NCI-H82 (cell line): ENCODE measurements at regions not wholly inside any gene's neighbourhood (a gene's known extent, or its start where the extent isn't known, plus 50 kb on each side); places are given as distances from the start of the nearest gene placed in this dataset.
"Not testable (repeated sequence)": the region's sequence is repeated elsewhere in the genome, so short reads cannot be mapped to it uniquely, and the experiment has no call there.

ENCODE experiments used
- DNase-seq: peaks from one replicate; lab custom pipeline; 2025; lab: John Stamatoyannopoulos, UW

DNA sequence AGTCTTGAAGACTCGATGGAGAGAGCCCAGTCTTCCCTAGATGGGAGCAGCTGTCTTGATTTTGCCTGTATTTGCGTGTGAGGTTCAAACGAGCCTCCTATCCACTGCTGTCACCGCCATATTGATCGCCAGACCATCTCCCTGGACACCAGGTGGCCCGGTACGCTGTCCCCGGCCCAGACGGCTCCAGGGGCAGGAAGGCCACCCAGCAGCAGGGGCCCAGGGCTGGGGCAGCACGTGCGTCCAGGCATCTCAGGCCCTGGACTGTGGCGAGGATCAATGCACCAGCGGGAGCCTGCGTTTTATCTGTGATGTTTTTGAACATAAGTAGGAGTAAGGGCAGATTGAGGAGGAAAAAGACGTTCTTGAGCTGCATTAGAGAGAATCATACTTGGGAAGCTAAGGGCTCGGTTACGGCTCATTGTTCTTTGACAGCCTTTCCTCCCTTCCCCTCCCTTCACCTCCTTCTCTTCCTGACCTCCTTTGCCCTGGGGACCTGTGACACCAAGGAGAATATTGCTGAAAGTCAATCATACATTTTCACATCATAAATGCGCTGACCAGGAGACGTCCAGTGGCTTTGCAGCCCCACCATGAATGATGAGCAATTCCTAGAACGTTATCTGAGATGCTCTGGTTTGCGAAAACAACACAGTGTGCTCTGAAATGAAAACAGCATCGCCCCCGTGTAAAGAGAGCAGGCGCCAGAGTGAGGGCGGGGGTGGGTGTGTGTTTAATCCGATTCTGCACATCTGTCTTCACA, 711.2 kb upstream of the SALL3 start:
- DNase-seq, result no peak

DNA sequence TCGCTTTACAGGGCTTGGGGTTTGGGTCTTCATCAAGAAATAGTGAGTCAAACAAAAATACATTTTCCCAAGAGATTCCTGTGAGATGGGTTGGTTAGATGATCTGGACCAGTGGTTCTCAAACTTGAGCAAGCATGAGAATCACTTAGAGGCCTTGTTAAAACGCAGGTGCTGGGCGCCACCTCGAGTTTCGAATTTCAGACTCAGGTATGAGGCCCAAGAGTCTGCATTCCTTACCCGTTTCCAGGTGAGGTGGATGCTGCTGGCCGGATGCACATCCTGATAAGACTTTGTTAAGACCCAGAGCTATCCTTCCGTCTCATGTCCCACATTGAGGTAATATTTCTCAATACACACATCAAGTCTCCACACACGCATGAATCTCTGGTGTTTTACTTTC, 707.8 kb upstream of the SALL3 start:
- DNase-seq, result no peak

DNA sequence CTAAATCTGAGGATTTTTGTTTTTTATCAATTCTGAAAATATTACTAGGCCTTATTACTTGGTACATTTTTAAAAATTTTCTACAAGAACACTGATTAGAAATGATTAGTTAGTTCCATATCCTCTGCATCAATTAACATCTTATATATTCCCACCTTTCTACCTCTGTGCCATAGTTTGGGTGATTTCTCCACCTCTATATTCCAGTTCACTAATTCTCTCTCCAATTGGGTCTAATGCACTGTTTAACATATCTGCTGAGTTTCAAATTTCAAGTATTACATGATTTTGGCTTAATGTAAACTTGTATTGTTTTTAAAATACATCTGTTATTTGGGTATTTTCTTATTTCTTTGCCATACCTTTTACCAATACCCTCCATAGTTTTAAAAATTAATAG, 705.7 kb upstream of the SALL3 start:
- DNase-seq, result no peak

DNA sequence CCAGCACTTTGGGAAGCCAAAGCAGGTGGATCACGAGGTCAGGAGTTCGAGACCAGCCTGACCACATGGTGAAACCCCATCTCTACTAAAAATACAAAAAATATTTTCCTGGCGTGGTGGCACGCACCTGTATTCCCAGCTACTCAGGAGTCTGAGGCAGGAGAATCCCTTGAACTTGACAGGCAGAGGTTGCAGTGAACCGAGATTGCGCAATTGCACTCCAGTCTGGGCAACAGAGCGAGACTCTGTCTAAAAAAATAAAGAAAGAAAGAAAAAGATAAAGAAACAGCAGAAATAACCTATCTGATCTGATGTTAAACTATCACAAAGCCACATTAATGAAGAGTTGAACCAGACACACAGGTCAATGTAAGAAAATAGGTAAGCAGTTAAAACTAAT, 696.2 kb upstream of the SALL3 start:
- not testable (repeated sequence) for DNase-seq

DNA sequence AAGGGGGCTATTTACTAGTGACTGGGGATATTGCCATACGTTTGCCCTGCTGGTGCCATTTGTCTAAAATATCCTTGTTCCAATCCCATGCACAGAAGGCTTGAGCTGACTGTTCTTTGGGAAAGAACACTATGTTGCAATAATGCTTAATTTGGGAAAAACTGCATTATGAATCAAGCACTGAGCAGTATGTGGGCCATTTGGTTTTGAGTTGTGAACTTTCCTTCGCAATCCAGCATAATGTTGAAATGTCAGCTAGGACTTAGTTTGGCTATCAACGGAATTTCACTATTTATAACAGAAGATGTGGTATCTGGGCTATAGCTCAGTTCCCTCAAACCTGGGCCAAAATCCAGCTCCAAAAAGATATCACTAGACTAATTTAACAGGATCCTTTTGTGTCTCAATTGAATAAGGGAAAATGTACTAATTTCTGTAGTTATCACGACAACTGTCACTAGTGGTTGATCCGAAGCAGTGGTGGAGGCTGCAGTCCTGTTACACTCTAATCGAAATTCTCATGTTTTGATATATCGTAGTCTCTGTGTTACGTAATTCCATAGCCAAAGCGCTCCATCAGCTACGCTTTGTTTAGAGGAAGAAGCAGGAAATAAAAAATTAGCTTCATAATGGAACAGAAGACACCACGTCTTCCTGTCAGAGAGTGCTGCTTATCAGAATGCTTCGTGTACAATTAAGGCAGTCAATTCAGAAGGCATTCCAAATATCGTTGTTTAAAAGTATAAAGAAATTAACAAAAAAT, 686.8 kb upstream of the SALL3 start:
- DNase-seq, result no peak

DNA sequence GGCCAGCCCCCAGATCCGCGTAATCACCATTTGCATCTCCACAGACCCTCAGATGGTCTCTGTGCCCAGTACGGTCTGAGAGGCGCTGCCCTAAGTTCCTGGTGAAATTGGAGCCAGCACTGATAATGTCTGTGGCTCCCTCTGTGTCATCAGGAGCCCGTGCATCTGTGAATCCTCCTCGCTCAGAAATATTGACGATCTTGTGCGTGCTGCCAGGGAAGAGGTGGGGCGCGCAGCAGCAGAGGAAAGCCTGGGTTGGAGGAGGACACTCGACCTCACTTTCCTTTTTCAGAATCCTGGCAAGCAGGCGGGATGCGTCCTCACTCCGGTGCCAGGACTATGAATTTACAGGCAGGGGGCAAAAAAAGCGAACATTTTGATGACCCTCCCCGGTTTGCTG, 686.1 kb upstream of the SALL3 start:
- no peak for DNase-seq

DNA sequence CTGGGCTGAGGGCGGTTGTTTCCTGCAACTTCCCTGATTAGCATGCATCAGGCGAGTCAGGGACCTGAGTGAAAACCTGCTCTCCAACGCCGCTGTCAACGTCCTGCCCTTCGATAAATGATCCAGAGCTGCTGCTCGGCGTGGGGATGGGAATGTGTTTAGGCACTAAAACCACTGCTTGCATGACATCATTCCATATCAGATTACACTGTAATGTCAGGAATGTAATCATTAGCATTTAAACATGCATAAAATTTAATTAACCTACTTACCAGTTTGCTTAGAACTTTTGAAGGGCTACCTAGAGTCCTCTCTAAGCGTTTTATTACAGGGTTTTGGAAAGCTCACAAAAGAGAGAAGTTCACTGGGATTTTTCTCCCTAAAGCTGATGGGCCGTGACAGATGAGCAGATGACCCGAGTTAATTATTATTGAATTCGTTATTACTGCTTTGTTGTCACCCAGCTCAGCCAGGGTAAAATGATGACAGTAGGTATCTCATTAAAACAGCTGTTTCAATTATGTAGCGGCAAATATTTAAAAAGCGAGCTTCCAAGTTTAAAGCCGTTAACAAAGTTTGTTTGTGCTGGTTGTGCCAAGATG, 685.6 kb upstream of the SALL3 start:
- DNase-seq, result no peak

DNA sequence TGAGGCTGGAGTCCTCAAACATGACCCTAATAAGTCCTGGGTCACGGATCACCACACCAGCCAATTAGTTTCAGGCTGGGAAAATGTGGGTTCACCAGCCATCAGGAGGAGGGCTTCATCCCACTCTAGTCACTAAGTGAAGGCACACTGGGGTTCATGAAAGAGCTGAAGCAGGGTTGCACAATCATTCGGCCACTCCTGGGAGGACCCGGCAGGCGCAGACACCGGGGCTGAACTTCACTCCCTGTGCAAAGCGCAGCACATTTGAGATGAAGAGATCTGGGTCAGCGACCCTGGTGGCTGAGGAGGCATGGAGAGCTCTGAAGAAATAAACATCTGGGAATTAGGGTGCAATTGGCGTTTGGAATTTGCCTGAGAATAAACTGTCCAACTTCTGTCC, 684.4 kb upstream of the SALL3 start:
- DNase-seq, result no peak

DNA sequence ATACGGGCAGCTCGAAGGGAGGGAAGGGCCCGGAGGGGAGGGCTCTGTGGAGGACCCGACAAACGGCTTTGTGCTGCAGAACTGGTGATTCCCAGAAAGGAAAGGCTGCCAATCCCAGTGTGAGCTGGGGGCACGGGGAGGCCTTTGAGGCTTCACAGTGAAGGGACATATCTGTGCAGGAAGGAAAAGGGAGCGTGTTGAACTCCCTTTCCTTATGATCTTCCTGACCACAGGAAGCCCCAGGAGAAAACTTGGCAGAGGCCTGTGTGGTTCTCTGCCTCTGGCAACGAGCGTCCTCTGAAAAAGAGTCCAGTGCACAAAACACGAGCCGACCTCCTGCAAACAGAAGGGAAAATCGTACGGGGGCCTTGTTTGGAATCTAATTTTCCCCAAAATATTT, 683.5 kb upstream of the SALL3 start:
- no peak for DNase-seq

DNA sequence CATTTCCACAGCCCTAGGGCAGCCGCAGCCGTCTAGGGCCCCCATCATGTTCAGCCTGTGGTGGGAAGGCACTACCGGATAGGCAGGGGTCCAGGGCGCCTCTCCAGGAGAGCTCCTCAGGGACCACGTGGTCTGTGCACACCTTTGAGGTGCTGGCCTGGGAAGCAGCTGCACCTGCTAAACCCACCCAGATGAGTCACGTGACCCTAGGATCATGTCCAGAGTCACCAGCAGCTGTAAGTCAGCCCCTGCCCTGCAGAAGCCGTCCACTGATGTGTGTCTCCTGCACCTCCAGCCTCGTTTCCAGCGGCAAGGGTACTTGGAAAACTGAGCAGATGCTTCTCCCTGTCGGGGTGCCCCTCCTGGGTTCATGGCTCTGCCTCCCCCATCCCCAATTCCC, 682.6 kb upstream of the SALL3 start:
- DNase-seq, result no peak

DNA sequence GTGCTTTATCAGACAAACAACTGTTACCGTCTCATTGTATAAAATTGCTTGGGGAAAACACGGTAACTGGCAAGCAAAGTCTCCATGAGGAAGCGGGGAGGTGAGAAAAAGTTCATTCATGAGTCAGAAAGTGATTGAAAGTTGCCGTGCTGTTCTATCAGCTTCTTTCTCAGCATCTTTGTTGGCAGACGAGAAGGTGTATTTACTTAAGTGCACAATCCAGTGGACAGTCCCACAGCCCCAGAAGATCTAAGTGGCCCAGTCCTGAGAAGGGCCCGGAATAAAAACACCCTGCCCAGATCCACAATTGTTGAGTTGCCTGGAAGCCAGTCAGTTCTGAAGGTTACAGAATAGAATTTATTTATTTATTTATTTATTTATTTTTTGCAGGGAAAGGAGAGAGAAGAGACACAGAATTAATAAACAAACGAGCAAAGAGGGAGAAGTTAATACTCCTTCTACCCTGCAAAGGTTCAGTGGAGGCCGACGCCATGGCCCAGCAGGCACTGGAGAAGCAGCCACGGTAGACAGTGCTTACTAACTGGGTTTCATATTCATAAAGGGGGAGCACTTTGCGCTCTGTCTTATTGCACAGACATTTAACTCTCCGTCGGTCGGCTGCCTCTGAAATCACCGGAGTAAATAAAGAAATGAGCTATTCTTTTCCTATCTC, 676.0 kb upstream of the SALL3 start:
- no peak for DNase-seq

DNA sequence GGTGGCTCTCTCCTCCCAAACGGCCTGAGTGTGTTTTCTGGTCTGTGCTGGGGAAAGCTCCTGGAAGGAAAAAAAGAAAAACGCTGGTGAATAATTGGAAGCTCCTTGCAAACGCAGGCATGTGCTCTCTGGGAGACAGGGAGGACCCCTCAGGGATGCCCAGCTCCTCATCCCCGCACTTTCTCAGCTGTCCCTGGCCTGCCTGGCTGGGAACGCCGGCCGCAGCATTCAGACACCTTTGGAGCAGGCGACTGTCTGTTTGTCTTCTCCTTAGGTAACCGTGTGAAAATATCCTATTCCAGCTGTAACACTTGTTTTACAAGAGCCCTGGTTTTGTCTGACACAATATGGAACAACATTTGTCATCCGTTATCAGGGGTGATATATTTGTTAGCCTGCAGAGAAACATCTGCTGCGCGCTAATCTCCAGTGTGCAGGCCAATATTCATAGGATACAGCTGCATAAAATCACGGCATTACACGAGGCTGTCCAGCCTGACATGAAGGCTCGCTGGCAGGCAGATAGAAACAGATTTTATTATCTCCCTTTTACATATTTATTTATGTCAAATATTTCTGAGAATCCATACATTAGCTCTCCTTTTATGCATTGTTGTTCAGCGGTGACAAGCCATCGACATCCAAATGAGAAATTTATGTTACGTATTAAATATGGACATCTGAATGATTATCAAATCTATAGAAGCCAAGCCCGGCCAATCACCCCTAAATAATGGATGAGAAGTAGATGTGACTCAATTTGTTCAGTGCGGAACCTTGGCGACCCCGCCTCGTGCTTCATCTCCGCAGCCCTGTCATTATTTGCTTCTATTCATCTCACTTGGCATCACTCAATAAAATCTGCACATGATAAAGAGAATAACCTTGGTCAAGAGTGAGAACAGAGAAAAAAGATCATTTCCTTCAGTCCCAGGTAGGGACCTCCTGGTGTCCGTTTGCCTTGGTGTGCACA, 675.1 kb upstream of the SALL3 start:
- no peak for DNase-seq

DNA sequence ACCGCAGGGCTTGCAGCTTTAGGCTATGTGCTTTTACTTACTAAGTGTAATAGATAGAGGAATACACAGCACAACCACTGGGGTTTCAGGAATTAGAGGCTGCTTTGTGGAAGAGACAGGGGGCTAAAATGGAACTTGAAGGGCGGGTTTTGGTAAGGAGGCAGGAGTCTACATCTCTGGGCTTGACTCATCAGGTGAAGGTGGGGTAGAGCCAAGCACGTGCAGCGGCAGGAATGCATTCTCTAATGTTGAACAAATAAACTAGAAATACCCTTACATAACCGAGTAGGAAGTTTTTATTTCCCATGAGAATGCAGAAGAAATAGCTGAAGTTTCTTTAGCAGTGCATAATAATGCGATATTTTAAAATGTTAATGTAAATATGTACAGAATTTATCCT, 673.8 kb upstream of the SALL3 start:
- DNase-seq, result no peak

DNA sequence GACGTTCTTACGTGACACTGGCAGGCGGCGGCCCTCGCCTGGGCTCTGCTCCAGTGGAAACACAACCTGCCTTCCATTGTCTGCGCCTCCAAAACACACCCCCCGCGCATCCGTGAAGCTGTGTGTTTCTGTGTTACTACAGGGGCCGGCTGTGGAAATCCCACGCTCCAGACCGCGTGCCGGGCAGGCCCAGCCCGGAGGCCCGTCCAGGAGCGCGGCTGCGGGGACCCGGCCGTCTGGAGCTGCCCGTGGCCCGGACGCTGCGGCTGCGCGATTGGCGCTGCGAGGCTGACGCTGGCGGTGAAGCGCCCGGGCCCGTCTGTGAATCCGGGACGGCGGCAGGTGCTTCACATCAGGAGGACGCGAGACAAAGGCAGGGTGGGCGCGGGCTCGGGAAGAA, 670.3 kb upstream of the SALL3 start:
- DNase-seq, result no peak

DNA sequence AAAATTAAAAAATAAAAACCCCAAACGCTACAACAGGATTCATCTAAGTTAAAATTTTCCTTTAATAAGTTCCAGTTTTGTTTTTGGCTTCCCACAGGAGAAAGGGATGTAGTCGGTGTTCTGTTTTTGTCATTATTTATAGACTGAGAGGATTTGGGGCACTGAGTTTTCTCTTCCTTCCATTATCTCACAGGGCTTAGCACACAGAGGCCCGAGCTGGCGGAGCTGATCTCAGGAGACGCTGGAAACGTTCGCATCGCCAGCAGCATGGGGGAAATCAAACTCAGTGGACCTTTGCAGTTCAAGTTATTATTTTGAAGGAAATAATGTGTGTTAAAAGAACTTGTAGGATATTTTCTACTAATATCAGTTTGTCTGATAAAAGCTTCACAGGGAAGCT, 669.7 kb upstream of the SALL3 start:
- DNase-seq, result no peak

DNA sequence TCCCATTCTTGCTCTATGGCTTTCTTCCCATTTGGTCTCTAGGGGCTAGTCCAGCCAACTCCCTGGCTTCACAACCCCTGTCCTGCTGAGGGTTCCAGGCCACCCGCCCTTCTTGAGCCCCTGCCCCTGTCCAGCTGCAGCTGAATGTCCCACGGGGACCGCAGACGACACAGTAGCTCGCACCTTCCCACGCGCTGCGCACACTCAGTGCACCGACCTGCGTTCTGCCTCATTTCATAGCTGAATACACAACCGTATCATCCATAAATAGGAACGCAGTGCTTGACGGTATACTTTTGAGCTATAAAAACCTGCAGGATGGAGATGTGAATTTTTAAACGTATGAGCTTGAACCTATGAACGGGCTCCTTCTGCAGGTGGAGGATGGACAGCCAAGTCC, 660.4 kb upstream of the SALL3 start:
- DNase-seq, result no peak

DNA sequence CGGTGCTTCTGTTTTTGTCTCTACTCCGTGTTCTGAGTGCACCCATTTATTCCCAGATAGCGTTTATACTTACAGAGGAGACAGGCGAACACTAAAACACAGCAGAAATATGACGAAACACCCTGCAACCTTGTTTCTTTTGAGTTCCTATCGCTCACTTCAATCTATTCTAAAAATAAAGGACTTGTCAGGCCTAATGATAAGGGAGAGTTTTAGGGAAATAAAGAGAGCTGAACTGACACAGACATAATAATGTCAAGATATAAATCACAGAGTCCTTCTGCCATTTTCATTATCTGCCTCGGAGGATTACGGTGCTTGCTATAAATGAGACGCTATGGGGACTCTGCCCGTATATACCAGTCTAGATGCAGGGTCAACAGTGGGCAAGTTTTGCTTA, 659.7 kb upstream of the SALL3 start:
- no peak for DNase-seq

DNA sequence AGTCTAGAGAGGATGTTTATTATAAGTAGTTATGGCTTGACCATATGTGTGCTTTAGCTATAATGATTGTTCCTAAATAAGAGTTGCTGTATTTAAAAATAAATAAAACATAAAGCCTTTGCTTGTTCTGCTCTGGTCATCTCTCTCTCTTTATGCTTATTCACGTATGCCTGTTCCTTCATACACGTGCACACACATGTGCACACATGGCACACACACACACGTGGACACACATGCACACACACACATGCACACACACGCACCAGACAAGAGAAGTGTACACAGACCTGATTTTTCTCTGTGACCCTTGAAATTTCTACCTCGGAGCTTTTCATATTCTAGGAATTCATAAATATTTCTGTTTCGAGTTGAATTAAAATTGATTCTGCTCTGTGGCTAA, 658.2 kb upstream of the SALL3 start:
- no peak for DNase-seq

DNA sequence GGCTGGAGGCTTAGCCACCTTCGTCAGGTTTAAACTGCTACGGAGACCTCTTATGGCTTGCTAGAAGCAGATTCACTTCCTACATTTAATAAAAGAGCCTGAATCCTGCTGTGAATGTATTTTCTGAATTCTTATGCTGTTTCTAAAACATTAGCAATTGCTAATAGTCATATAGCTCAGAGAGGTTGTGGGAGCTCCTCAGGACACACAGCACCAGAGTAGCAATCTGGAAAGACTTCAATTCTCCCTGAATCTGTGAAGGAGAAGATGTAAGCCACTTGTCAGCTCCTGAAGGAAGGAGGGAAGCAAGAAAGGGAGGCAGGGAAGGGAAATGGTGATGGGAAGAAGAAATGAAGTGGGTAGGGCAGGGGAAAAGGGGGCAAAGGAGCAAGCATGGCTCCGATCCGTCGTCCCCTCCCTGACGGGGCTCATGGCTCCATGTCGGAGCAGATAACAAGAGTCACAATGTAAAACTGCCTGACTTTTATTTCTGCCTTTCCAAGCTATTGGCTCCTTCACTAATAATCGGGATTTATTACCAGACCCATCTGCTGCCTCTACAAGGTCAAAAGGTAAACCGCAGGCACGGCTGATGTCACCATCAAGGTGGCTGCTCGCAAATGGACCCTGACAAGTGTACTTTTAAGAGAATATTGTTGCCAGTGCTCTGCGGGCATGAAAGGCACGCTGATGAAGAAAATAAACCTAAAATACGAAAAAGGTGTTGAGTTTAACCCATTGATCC, 656.0 kb upstream of the SALL3 start:
- DNase-seq, result no peak

DNA sequence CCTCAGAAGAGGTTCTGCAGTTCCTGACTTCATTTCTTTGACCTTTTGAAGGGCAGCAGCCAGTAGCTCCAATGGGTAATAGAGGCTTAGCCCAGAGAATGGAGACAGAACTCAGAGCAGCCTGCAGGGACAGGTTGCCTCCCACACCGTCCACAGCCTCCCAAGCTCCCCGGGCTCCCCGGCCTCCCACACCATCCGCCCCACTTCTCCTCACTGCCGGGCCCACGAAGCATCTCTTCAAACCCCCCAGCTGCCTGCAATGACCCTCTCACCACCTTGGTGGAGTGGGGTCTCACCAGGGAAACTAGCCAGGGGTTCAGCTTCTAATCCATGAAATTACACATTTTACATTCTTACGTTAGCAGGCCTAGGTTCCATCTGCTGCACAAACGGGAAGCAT, 652.0 kb upstream of the SALL3 start:
- no peak for DNase-seq

DNA sequence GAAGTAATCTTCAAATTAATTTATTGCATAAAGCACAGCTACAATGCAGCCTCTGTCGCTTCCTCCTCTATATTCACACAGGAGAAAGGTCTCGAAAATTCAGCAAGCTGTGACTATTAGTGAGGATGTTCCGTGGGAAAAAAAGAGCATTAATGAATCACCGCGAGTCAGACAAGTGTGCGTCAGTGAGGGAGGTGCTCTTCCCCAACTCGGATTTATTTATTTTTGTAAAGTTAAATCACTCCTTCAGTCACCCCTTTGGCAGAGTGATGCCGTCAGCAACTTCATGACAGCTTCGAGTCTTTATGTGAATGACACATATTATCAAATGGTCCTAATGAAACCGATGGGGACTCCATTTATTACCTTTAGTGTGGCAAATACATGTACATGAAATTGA, 648.9 kb upstream of the SALL3 start:
- no peak for DNase-seq
